ENCODE measurements at regions not wholly inside any gene's neighbourhood (a gene's known extent, or its start where the extent isn't known, plus 50 kb on each side); places are given as distances from the start of the nearest gene placed in this dataset.
A peak's percentile ranks its signal among the peaks of the same experiment; 100 is the strongest.

DNA sequence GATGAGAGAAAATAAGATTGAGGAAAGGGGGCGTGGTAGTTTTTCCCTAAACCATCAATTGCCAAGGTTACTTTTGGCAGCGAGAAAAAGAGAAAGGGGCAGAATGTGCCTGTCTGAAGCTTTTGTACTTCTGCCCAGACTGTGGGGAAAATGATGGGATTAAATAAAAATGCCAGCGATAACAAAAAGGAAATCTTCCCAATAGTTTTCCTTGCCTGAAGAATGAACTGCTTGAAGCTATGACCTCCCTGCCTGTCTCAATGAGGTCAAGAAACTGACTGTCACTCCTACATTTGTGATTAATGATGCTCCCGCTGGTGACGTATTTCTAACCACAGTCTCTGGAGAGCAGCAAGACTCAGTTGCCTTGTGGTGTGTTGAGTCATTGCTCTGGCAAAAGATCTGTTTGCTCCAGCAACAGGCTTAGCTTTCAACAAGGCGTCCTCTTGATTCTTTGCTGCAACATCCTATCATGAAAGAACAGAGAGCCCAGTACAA lies 1051.5 kb downstream of the DIAPH3 start:
- H3K9me3 ChIP-seq, result no peaks in the 10 kb centered on the region
- no peaks in the 10 kb centered on the region for H3F3A ChIP-seq (replicated peaks; ENCODE audit: insufficient read depth)
- peak overlapping the region; percentile 69 to 84; a peak in 3 of 4 replicates for H3K27ac ChIP-seq (ENCODE audit: low read depth in 2 of 2, low read length in 1 of 2)
- no peaks in the 10 kb centered on the region for H3K36me3 ChIP-seq (replicated peaks in 1 of 2; ENCODE audit: control insufficient read depth in 1 of 2, insufficient read depth in 2 of 2, low read length in 1 of 2)
- H3K4me3 ChIP-seq (ENCODE audit: low read depth in 2 of 2, low read length in 1 of 2), result peak overlapping the region in 1 of 2 experiments; percentile 22; a peak in 1 of 4 replicates
- H3K79me2 ChIP-seq (ENCODE audit: insufficient read depth), result no peaks in the 10 kb centered on the region
- no peaks in the 10 kb centered on the region for H4K20me1 ChIP-seq (ENCODE audit: insufficient read depth)
- ChIA-PET CTCF (interaction anchor here (1.2 kb wide), 1 partner anchor 565 kb away, joined by 3 read pairs; no protein-coding TSS in a partner anchor), POLR2A (no interaction called here)
- H2AFZ ChIP-seq (ENCODE audit: low read depth), result peak overlapping the region; percentile 25; the same call in 1 of the 2 replicates
- WGBS (ENCODE audit: low lambda C conversion rate), result 29% methylated on average over 6 of the region's 6 CpGs
- H3K4me2 ChIP-seq, result peak overlapping the region; percentile 59; the same call in 1 of the 2 replicates
- no peaks in the 10 kb centered on the region for H3K27me3 ChIP-seq (ENCODE audit: insufficient read depth)
- peak overlapping the region; percentile 28; the same call in 1 of the 2 replicates for H3K9ac ChIP-seq
- peak; percentile 5 for DNase-seq
- peaks cover 2 to 10% of the 10 kb centered on the region in 2 experiments; a peak in 3 of 4 replicates for H3K4me1 ChIP-seq (ENCODE audit: control insufficient read depth in 1 of 2, insufficient read depth in 2 of 2, low read depth in 1 of 2, low read length in 1 of 2)
- H3K9me2 ChIP-seq, result no peaks in the 10 kb centered on the region
- TF ChIP-seq RFX5 (IDR thresholded peaks at IDR 0.05; ENCODE audit: low read length) (no peak), NRF1 (IDR thresholded peaks at IDR 0.05; ENCODE audit: low read depth, low read length) (no peak), JUND (IDR thresholded peaks at IDR 0.05) (peak; percentile 93), ELF1 (IDR thresholded peaks at IDR 0.05) (no peak), RCOR1 (IDR thresholded peaks at IDR 0.05; ENCODE audit: low read length) (no peak), FOXM1 (IDR thresholded peaks at IDR 0.05; ENCODE audit: low read depth) (no peak), SMC3 (IDR thresholded peaks at IDR 0.05; ENCODE audit: low read depth, low read length) (no peak), POLR2AphosphoS5 (IDR thresholded peaks at IDR 0.05; ENCODE audit: low read depth, low read length) (peak; percentile 76; the same call in 1 of the 2 replicates), YY1 (IDR thresholded peaks at IDR 0.05; ENCODE audit: low read depth) (peak; percentile 34; the same call in 1 of the 2 replicates), SIN3A (IDR thresholded peaks at IDR 0.05; ENCODE audit: borderline replicate concordance, low read depth, low read length) (no peak), EP300 (IDR thresholded peaks at IDR 0.05; ENCODE audit: borderline replicate concordance in 1 of 2, low read depth in 1 of 2, low read length in 1 of 2) (peak in 1 of 2 experiments; percentile 85; a peak in 1 of 4 replicates), EZH2phosphoT487 (IDR thresholded peaks at IDR 0.05; ENCODE audit: borderline replicate concordance, low read depth) (no peak), RXRA (IDR thresholded peaks at IDR 0.05; ENCODE audit: borderline replicate concordance, low read depth) (peak; percentile 91), TEAD4 (IDR thresholded peaks at IDR 0.05; ENCODE audit: borderline replicate concordance, insufficient read depth) (peak; percentile 50; the same call in 1 of the 2 replicates), RAD21 (IDR thresholded peaks at IDR 0.05; ENCODE audit: low read length) (no peak)
- TF ChIP-seq, protein P1, sequence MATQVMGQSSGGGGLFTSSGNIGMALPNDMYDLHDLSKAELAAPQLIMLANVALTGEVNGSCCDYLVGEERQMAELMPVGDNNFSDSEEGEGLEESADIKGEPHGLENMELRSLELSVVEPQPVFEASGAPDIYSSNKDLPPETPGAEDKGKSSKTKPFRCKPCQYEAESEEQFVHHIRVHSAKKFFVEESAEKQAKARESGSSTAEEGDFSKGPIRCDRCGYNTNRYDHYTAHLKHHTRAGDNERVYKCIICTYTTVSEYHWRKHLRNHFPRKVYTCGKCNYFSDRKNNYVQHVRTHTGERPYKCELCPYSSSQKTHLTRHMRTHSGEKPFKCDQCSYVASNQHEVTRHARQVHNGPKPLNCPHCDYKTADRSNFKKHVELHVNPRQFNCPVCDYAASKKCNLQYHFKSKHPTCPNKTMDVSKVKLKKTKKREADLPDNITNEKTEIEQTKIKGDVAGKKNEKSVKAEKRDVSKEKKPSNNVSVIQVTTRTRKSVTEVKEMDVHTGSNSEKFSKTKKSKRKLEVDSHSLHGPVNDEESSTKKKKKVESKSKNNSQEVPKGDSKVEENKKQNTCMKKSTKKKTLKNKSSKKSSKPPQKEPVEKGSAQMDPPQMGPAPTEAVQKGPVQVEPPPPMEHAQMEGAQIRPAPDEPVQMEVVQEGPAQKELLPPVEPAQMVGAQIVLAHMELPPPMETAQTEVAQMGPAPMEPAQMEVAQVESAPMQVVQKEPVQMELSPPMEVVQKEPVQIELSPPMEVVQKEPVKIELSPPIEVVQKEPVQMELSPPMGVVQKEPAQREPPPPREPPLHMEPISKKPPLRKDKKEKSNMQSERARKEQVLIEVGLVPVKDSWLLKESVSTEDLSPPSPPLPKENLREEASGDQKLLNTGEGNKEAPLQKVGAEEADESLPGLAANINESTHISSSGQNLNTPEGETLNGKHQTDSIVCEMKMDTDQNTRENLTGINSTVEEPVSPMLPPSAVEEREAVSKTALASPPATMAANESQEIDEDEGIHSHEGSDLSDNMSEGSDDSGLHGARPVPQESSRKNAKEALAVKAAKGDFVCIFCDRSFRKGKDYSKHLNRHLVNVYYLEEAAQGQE (IDR thresholded peaks at IDR 0.05; ENCODE audit: low read depth, low read length), result no peak
- TF ChIP-seq, protein P2, sequence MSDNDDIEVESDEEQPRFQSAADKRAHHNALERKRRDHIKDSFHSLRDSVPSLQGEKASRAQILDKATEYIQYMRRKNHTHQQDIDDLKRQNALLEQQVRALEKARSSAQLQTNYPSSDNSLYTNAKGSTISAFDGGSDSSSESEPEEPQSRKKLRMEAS (IDR thresholded peaks at IDR 0.05; ENCODE audit: low read depth), result 0 out of 2 replicates have a peak, but pooled peaks have one; percentile 48
- TF ChIP-seq, protein P3, sequence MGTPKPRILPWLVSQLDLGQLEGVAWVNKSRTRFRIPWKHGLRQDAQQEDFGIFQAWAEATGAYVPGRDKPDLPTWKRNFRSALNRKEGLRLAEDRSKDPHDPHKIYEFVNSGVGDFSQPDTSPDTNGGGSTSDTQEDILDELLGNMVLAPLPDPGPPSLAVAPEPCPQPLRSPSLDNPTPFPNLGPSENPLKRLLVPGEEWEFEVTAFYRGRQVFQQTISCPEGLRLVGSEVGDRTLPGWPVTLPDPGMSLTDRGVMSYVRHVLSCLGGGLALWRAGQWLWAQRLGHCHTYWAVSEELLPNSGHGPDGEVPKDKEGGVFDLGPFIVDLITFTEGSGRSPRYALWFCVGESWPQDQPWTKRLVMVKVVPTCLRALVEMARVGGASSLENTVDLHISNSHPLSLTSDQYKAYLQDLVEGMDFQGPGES (IDR thresholded peaks at IDR 0.05; ENCODE audit: low read depth, low read length), result no peak
- TF ChIP-seq, protein P4, sequence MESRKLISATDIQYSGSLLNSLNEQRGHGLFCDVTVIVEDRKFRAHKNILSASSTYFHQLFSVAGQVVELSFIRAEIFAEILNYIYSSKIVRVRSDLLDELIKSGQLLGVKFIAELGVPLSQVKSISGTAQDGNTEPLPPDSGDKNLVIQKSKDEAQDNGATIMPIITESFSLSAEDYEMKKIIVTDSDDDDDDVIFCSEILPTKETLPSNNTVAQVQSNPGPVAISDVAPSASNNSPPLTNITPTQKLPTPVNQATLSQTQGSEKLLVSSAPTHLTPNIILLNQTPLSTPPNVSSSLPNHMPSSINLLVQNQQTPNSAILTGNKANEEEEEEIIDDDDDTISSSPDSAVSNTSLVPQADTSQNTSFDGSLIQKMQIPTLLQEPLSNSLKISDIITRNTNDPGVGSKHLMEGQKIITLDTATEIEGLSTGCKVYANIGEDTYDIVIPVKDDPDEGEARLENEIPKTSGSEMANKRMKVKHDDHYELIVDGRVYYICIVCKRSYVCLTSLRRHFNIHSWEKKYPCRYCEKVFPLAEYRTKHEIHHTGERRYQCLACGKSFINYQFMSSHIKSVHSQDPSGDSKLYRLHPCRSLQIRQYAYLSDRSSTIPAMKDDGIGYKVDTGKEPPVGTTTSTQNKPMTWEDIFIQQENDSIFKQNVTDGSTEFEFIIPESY (IDR thresholded peaks at IDR 0.05; ENCODE audit: borderline replicate concordance, low read depth), result 0 out of 2 replicates have a peak, but pooled peaks have one; percentile 55
- TF ChIP-seq, protein P5, sequence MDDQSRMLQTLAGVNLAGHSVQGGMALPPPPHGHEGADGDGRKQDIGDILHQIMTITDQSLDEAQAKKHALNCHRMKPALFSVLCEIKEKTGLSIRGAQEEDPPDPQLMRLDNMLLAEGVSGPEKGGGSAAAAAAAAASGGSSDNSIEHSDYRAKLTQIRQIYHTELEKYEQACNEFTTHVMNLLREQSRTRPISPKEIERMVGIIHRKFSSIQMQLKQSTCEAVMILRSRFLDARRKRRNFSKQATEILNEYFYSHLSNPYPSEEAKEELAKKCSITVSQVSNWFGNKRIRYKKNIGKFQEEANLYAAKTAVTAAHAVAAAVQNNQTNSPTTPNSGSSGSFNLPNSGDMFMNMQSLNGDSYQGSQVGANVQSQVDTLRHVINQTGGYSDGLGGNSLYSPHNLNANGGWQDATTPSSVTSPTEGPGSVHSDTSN (IDR thresholded peaks at IDR 0.05), result peak; percentile 99
- TF ChIP-seq, protein P6, sequence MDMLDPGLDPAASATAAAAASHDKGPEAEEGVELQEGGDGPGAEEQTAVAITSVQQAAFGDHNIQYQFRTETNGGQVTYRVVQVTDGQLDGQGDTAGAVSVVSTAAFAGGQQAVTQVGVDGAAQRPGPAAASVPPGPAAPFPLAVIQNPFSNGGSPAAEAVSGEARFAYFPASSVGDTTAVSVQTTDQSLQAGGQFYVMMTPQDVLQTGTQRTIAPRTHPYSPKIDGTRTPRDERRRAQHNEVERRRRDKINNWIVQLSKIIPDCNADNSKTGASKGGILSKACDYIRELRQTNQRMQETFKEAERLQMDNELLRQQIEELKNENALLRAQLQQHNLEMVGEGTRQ (IDR thresholded peaks at IDR 0.05; ENCODE audit: borderline replicate concordance, low read depth, low read length), result no peak
- TF ChIP-seq, protein P7, sequence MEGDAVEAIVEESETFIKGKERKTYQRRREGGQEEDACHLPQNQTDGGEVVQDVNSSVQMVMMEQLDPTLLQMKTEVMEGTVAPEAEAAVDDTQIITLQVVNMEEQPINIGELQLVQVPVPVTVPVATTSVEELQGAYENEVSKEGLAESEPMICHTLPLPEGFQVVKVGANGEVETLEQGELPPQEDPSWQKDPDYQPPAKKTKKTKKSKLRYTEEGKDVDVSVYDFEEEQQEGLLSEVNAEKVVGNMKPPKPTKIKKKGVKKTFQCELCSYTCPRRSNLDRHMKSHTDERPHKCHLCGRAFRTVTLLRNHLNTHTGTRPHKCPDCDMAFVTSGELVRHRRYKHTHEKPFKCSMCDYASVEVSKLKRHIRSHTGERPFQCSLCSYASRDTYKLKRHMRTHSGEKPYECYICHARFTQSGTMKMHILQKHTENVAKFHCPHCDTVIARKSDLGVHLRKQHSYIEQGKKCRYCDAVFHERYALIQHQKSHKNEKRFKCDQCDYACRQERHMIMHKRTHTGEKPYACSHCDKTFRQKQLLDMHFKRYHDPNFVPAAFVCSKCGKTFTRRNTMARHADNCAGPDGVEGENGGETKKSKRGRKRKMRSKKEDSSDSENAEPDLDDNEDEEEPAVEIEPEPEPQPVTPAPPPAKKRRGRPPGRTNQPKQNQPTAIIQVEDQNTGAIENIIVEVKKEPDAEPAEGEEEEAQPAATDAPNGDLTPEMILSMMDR (IDR thresholded peaks at IDR 0.05), result no peak
